Transverse colon (tissue), 4 donors: ENCODE measurements at regions not wholly inside any gene's neighbourhood (a gene's known extent, or its start where the extent isn't known, plus 50 kb on each side); places are given as distances from the start of the nearest gene placed in this dataset.

Experiments
- DNase-seq: peaks from one replicate; pipeline ENCODE4 v3.0.0-alpha.2; 2019
- H3K27ac ChIP-seq, 4 donors: fragments of 200-600 bp; sonication (generic); 2 replicates each; pipeline ENCODE4 v1.5.1; 2016 to 2018; ENCODE audit warnings: inconsistent platforms in 4 of 4
- H3K27me3 ChIP-seq: fragments of 200-600 bp; sonication (generic); 2 replicates; pipeline ENCODE4 v1.5.1; 2017; ENCODE audit warnings: inconsistent platforms
- H3K36me3 ChIP-seq, 4 donors: fragments of 200-600 bp; sonication (generic); 2 replicates each; pipeline ENCODE4 v1.5.1; 2017 to 2019; ENCODE audit warnings: inconsistent platforms in 4 of 4
- H3K4me1 ChIP-seq, 4 donors: fragments of 200-600 bp; sonication (generic); 2 replicates each; pipeline ENCODE4 v1.5.1; 2017 to 2020; ENCODE audit warnings: inconsistent platforms in 4 of 4
- H3K4me3 ChIP-seq, 4 donors: fragments of 200-600 bp; sonication (generic); 1 replicate in 1 of 4; 2 replicates in 3 of 4; pipeline versions ENCODE4 v1.5.1 to v1.6.1; 2017 to 2019; ENCODE audit warnings: inconsistent platforms in 4 of 4
- H3K9me3 ChIP-seq, 2 donors: fragments of 200-600 bp; sonication (generic); 2 replicates each; pipeline ENCODE4 v1.5.1; 2017 to 2019; ENCODE audit warnings: inconsistent platforms in 2 of 2
- CTCF ChIP-seq, 5 experiments: fragments of 200-600 bp in 3 of 5; fragments of 450-650 bp in 2 of 5; sonication (generic) in 3 of 5; IDR thresholded peaks; 1 replicate in 2 of 5; 2 replicates in 3 of 5; pipeline ENCODE4 v1.5.1; 2016 to 2017; ENCODE audit warnings: antibody characterized with exemption in 5 of 5, inconsistent platforms in 3 of 5, mild to moderate bottlenecking in 2 of 5, moderate library complexity in 1 of 5
- EP300 ChIP-seq: sonication (generic); formaldehyde crosslinking; IDR thresholded peaks from one replicate; pipeline ENCODE4 v1.6.1; 2017; ENCODE audit warnings: antibody characterized with exemption, low read depth
- POLR2A ChIP-seq: fragments of 450-650 bp; IDR thresholded peaks from one replicate; pipeline ENCODE4 v1.6.1; 2016; ENCODE audit warnings: antibody characterized with exemption, mild to moderate bottlenecking, moderate library complexity
- POLR2AphosphoS5 ChIP-seq, 3 donors: sonication (generic); formaldehyde crosslinking; IDR thresholded peaks; one replicate each; pipeline ENCODE4 v1.6.1; 2016; ENCODE audit warnings: antibody characterized with exemption in 3 of 3
- WGBS, 2 donors: methylation state at CpG; one replicate each; pipeline ENCODE4 v1.1.5; 2018; ENCODE audit warnings: low coverage in 1 of 2; 5-methylcytosine and 5-hydroxymethylcytosine counted together
- in situ Hi-C, 4 donors: fragments of 200-750 bp; cut with MboI; loops; one replicate each; pipeline versions ENCODE4 v1.15.0 to v1.15.1; 2017; ENCODE audit warnings: low sequenced_read_pairs in 3 of 4, low pct_ligation_motif_present in 1 of 4, low pct_unique_long_range_greater_than_20kb in 1 of 4
- intact Hi-C: fragments of 100-400 bp; cut with DNase I; formaldehyde crosslinking; loops from one replicate; pipeline ENCODE4 v1.15.1; 2023; ENCODE audit warnings: low total_unique reads

GRCh38 chr14:37972941-37973887 is 234.5 kb upstream of the SSTR1 start:
- intact Hi-C loops (no loop called here), in situ Hi-C loops (no loop called here)
- no peaks in the 10 kb centered on the region for H3K36me3 ChIP-seq
- H3K4me3 ChIP-seq: no peak overlapping the region
- TF ChIP-seq EP300 (no peak), POLR2A (no peak), CTCF (IDR thresholded peaks at IDR 0.05) (no peak), POLR2AphosphoS5 (IDR thresholded peaks at IDR 0.05) (no peak)
- H3K27me3 ChIP-seq: no peaks in the 10 kb centered on the region
- no peak for DNase-seq
- H3K27ac ChIP-seq: no peak overlapping the region
- 48 to 53% methylated on average over 7 of the region's 7 CpGs for WGBS, 2 donors
- H3K4me1 ChIP-seq: no peaks in the 10 kb centered on the region
- no peaks in the 10 kb centered on the region for H3K9me3 ChIP-seq

DNA sequence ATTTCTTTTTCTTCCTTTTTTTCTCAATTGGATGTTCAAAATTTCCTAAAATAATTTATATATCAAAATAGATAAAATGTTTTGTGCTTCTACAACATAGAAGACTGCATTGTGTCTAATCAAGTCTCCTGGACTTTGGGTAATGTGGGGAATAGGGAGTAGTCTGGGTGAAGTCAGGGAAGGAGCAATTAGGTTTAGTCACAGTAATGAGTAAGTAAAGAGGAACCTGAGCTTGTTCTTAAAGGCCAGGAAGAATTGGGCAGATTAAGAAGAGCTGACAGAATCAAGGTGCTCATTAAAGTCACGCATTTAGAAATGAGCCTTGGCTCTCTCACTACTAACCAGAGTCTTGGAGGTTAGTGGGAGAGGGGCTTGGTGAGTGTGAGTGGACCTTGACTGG is 233.3 kb upstream of the SSTR1 start:
- 83% methylated on average over 1 of the region's 1 CpG; no CpG with 5 or more reads in 1 of the 2 donors for WGBS, 2 donors
- Histone ChIP-seq H3K9me3 (no peaks in the 10 kb centered on the region), H3K4me3 (no peak overlapping the region), H3K27ac (no peak overlapping the region), H3K36me3 (no peaks in the 10 kb centered on the region), H3K27me3 (no peaks in the 10 kb centered on the region), H3K4me1 (no peaks in the 10 kb centered on the region)
- TF ChIP-seq POLR2A: no peak
- no peak for TF ChIP-seq EP300
- no peak for TF ChIP-seq CTCF (IDR thresholded peaks at IDR 0.05)
- TF ChIP-seq POLR2AphosphoS5 (IDR thresholded peaks at IDR 0.05): no peak
- intact Hi-C loops (no loop called here), in situ Hi-C loops (no loop called here)
- no peak for DNase-seq

DNA sequence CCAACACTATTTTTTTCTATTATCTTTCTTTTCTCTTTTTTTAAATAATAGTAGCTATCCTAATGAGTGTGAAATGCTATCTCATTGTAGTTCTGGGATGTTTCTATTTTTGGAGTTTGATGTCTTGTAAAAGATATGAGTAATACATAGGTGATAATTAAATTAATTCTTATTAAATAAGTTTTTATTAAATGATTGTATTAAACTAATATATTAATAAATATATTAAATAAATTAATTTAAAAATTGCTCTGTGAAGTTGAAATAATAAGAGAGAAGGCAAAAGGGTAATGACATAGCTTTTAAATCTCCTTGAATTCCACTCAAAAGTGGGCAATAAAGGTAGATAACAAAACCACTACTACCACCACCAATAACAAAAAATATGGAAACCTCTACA is 230.2 kb upstream of the SSTR1 start:
- Histone ChIP-seq H3K27ac (no peak overlapping the region), H3K9me3 (peaks cover 0 to 5% of the 10 kb centered on the region in 2 donors), H3K36me3 (no peaks in the 10 kb centered on the region), H3K4me3 (no peak overlapping the region), H3K4me1 (no peaks in the 10 kb centered on the region), H3K27me3 (no peaks in the 10 kb centered on the region)
- no peak for DNase-seq
- in situ Hi-C loops: no loop called here
- no peak for TF ChIP-seq CTCF (IDR thresholded peaks at IDR 0.05)
- no peak for TF ChIP-seq POLR2AphosphoS5 (IDR thresholded peaks at IDR 0.05)
- intact Hi-C loops: no loop called here

DNA sequence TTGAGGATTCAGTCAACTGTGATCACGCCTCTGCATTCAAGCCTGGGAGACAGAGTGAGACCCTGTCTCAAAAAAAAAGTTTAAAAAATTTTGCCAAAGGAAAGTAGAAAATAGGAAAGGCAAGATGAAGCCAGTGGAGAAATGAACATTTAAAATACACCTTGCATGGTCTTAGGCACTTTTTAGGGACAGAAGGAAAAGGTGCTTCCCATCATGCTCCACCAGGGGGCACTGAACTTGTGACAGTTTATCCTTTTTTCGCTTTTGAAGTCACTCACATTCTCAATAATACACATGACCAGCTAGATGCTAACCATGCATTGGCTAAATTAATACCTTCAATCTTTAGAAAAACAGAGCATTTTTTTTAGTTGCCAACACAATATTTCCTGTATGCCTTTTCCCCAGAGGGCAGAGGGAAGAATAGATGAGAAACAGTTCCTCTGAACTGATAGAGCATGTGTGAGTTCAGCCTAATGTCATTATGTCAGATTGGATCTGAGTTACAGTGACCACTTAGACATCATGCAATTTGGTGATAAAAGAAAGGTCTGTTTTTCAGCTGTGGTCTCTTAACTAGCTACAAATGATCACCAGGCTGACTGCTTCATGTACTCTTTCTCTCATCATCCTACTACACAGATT is 221.8 kb upstream of the SSTR1 start:
- H3K27ac ChIP-seq: no peak overlapping the region
- no peaks in the 10 kb centered on the region for H3K27me3 ChIP-seq
- DNase-seq: peak; percentile 27
- H3K9me3 ChIP-seq: peaks cover 0 to 5% of the 10 kb centered on the region in 2 donors
- no peaks in the 10 kb centered on the region for H3K4me1 ChIP-seq
- intact Hi-C loops: no loop called here
- in situ Hi-C loops: no loop called here
- 46 to 49% methylated on average over 2 of the region's 2 CpGs for WGBS, 2 donors
- H3K36me3 ChIP-seq: no peaks in the 10 kb centered on the region
- TF ChIP-seq CTCF (IDR thresholded peaks at IDR 0.05) (peak; percentile 53 to 73 (median 64)), POLR2AphosphoS5 (IDR thresholded peaks at IDR 0.05) (no peak)
- no peak overlapping the region for H3K4me3 ChIP-seq
